ENCODE measurements at regions not wholly inside any gene's neighbourhood (a gene's known extent, or its start where the extent isn't known, plus 50 kb on each side); places are given as distances from the start of the nearest gene placed in this dataset.
"Not testable (repeated sequence)": the region's sequence is repeated elsewhere in the genome, so short reads cannot be mapped to it uniquely, and the experiment has no call there.

DNA sequence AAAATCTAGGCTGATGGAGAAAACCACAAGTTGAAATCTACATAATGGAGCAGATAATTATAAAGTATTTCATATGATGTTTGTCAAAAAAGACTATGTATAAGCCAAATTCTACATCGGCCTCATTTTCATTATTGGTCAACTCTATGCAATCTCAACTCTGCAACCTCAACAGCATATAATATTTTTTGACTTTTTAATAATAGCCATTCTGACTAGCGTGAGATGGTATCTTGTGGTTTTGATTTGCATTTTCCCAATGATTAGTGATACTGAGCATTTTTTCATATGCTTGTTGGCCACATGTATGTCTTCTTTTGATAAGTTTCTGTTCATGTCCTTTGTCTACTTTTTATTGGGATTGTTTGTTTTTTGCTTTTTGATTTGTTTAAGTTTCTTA lies 496.1 kb upstream of the SLC39A10 start:
- no peak for ATAC-seq
- DNase-seq = no peak

GRCh38 chr2:195151711-195152110 lies 505.3 kb upstream of the SLC39A10 start:
- no peak for DNase-seq
- ATAC-seq = no peak

- no peak for ATAC-seq
- DNase-seq = no peak
These were observed 506.2 kb upstream of the SLC39A10 start for GRCh38 chr2:195150819-195151218.

DNA sequence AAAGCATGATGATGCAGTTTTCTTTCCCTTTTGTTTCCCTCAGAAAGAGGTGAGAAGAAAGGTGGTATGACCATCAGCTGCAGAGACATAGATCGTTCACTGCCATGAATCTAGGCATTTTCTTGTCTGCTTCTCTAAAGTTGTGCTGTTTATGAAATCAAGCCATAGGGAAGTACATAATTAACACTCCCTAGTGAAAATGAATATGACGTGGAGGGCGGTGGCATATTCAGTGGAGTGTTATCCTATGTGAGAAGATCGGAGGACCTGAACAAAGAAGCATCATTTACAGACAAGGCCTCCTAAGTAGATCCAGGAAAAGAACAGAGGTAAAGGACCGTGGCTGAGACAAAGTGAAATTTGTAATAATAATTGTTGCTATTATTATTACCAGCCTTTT lies 509.0 kb upstream of the SLC39A10 start:
- ATAC-seq = no peak
- DNase-seq = no peak

DNA sequence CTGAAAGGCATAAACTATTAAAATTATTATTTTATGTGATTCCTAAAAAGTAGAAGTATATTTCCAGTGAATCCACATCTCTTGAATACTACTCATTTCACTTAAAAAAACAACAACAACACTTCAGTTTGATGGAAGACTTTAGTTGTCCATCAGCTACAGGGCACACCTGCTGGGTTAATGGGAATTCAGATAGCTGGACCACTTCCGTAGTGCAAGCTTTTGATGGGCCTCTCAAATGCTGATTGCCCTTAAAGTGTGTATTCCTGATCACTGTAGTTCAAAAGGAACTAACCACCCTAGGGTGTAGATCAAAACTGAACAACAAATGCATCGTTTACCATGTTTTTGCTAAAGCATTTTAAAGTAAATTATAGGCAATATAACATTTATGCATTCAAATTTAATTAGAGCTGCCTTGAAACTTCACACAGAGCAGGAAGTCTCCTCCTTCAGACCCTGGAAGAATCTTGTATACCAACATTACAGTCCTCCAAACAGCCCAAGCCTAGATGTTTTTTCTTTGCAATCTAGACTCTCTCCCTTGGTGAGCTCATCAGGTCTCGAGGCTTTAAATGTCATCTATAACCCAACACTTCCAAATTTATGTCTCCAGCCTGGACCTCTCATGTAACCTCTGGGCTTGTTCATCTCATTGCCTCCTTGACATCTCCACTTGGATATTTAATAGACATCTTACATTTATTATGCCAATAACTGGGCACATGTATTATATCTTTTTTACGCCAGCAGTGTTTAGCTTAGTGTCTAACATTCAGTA lies 510.1 kb upstream of the SLC39A10 start:
- ATAC-seq (no peak), DNase-seq (no peak)

GRCh38 chr2:195138435-195138834 lies 518.6 kb upstream of the SLC39A10 start:
- DNase-seq (no peak), ATAC-seq (no peak)

GRCh38 chr2:195125889-195126288 lies 531.1 kb upstream of the SLC39A10 start:
- not testable (repeated sequence) for ATAC-seq, DNase-seq

DNA sequence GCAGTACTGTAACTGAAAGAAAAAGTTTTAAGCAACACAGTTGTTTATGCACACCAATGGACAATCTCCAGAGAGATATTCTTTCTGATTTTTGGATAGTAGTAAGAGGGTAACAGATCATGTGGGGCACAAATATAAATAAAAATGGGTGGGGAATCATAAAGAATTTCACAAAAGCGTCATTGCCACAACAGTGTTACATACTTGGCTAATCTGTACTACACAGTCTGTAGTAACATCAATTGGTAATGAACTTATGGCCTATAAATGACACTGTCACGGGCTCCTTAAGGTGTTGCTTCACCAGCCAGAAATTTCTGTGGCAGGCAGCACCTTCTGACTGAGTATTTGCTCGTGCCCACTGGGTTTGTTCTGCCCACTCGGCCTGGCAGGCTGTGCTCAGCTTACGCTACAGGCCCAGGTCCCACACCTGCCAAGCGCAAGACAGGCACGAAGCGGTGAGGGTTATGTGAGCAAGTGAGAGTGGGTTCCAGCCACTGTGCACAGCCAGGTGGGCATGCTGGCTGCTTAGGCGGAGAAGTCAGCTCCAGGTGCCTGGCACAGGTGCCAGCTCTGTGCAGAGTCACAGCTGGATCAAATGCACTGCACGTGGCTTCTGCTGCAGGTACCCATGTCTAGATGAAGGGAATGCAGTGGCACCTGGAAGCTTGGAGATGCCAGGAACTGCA lies 532.5 kb upstream of the SLC39A10 start:
- DNase-seq = no peak
- no peak for ATAC-seq

- no peak for DNase-seq
- ATAC-seq = no peak
These were observed 534.4 kb upstream of the SLC39A10 start for GRCh38 chr2:195122653-195123052.

DNA sequence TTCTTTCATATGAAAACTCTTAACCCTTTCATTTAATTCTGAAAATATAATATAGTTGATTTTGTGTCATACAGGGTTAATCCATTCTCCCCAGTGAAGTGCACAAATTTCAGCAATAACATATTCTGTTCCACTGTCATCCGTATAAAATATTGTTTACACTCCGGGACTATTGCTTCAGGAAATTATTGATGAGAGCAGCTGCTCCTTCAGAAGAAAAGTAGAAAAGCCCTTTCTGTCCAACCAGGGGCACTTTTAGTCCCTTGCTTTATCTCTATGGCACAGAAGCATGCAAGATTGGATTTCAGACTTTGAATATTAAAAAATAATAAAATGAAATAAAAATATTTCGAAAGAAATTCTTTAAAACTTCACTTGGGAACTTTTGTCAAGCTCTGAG lies 535.7 kb upstream of the SLC39A10 start:
- DNase-seq (no peak), ATAC-seq (no peak)

- DNase-seq (no peak), ATAC-seq (no peak)
These were observed 537.8 kb upstream of the SLC39A10 start for GRCh38 chr2:195119231-195119630.

- ATAC-seq = no peak
- no peak for DNase-seq
These were observed 538.8 kb upstream of the SLC39A10 start for GRCh38 chr2:195118276-195118675.

GRCh38 chr2:195117011-195117410 lies 540.0 kb upstream of the SLC39A10 start:
- ATAC-seq = no peak

GRCh38 chr2:195115738-195116137 lies 541.3 kb upstream of the SLC39A10 start:
- no peak for ATAC-seq
- DNase-seq = no peak

More at GRCh38 chr2:195117011-195117410, 540.0 kb upstream of the SLC39A10 start:
- DNase-seq = no peak

DNA sequence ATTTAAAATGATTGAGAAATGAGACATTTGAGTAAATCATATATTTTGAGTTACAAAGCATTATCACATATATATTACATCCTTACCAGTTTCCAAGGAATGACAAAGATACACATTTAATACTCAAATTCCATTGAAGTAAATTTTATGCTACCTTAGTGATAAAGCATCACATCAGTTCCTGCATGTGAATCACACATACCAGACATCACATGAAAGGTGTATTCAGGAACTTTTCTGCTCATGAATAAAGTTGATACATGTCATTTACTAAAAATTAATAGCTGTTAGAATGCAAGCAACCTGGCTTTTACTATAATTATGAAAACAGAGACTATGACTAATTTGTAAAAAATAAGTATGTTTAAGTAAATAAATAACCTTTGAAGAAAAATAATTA lies 548.8 kb upstream of the SLC39A10 start:
- ATAC-seq (no peak), DNase-seq (no peak)

GRCh38 chr2:195106681-195107380 lies 550.2 kb upstream of the SLC39A10 start:
- no peak for DNase-seq
- no peak for ATAC-seq

- no peak for ATAC-seq
- DNase-seq = no peak
These were observed 551.4 kb upstream of the SLC39A10 start for GRCh38 chr2:195105581-195105980.

- DNase-seq (no peak), ATAC-seq (no peak)
These were observed 562.7 kb upstream of the SLC39A10 start for GRCh38 chr2:195094330-195094729.

DNA sequence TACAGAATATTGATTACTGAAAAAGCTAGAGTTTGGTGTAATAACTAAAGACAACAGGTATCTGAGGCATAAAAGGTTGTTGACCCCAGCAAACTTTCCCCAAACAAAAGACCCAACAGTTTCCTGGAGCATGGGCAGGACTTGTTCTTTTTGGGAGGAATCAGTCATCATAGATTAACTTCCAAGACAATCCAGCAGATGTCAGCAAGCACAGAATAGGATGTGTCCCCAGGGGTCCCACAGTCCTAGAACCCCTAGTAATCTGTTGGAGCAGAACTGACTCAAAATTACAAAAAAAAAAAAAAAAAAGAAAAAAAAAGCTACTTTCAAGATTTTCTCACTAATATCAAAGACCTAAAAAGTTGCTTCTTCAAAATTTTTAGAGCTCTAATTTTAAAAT lies 564.7 kb upstream of the SLC39A10 start:
- DNase-seq (no peak), ATAC-seq (no peak)

DNA sequence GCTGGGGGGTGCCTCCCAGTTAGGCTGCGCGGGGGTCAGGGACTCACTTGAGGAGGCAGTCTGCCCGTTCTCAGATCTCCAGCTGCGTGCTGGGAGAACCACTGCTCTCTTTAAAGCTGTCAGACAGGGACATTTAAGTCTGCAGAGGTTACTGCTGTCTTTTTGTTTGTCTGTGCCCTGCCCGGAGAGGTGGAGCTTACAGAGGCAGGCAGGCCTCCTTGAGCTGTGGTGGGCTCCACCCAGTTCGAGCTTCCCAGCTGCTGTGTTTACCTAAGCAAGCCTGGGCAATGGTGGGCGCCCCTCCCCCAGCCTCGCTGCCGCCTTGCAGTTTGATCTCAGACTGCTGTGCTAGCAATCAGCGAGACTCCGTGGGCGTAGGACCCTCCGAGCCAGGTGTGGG lies 584.2 kb upstream of the SLC39A10 start:
- not testable (repeated sequence) for ATAC-seq, DNase-seq

- no peak for ATAC-seq
- no peak for DNase-seq
These were observed 600.0 kb upstream of the SLC39A10 start for GRCh38 chr2:195057001-195057400.

DNA sequence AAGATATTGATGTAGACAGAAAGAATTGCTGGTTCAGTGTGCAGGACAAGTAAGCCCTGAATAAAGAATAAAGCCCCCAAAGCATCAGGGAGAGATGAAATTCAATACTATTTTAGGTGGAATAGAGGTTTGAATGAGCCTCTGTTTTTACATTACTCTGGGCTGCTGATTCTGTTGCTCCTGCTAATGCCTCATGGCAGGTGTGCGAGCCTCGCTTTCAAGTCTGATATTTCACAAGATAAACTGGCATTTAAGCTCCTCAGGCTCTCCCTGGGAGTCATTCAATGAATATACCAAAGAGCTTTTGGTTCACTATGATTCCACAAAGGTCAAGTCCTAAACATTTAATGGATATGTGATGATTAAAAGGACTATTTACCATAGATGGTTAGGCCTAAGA lies 601.0 kb upstream of the SLC39A10 start:
- no peak for DNase-seq
- no peak for ATAC-seq

GRCh38 chr2:195051401-195051800 lies 605.6 kb upstream of the SLC39A10 start:
- ATAC-seq = no peak
- no peak for DNase-seq

All from stimulated activated naive CD8-positive, alpha-beta T cell treated with anti-CD3 and anti-CD28 coated beads, Interleukin-15, Interleukin-2, amounts not matched to agents 100 U/mL and 50 U/mL, for 24 hours (primary cell).